HCT116 (cell line): ENCODE measurements at regions not wholly inside any gene's neighbourhood (a gene's known extent, or its start where the extent isn't known, plus 50 kb on each side); places are given as distances from the start of the nearest gene placed in this dataset.

Experiments used
- CTCF ChIP-seq, 3 experiments: fragments of 200-600 bp in 1 of 3; sonication (generic) in 1 of 3; IDR thresholded peaks in 2 of 3; conservative IDR thresholded peaks in 1 of 3; 2 replicates each; pipeline ENCODE4 v1.5.1; 2012 to 2017; ENCODE audit warnings: low read depth in 2 of 3, low read length in 2 of 3, antibody characterized with exemption in 1 of 3, borderline replicate concordance in 1 of 3, control low read depth in 1 of 3, mild to moderate bottlenecking in 1 of 3, mixed read lengths in 1 of 3, mixed run types in 1 of 3, moderate library complexity in 1 of 3; ENCODE audit not compliant: insufficient read depth in 1 of 3
- POLR2A ChIP-seq: IDR thresholded peaks from 2 replicates; pipeline ENCODE4 v1.7.0; 2011; ENCODE audit warnings: borderline replicate concordance; ENCODE audit not compliant: insufficient read depth, insufficient read length; ENCODE audit errors: extremely low read depth
- TCF7L2 ChIP-seq: IDR thresholded peaks from 2 replicates; pipeline ENCODE4 v1.7.0; 2011; ENCODE audit warnings: borderline replicate concordance, inconsistent platforms; ENCODE audit not compliant: insufficient read depth, insufficient read length; ENCODE audit errors: extremely low read depth

GRCh38 chr5:163205645-163206044, 231.8 kb upstream of the CCNG1 start:
- TF ChIP-seq TCF7L2 (no peak), CTCF (IDR thresholded peaks at IDR 0.05 in 2 of 3, conservative IDR thresholded peaks at IDR 0.05 in 1 of 3; ENCODE audit: borderline replicate concordance in 1 of 3, insufficient read depth in 1 of 3, low read depth in 2 of 3, low read length in 2 of 3) (no peak), POLR2A (no peak)
